Loucy (cell line): ENCODE measurements at regions not wholly inside any gene's neighbourhood (a gene's known extent, or its start where the extent isn't known, plus 50 kb on each side); places are given as distances from the start of the nearest gene placed in this dataset.

ENCODE experiments used
- H2AFZ ChIP-seq: fragments of 200-600 bp; sonication (generic); 2 replicates; pipeline ENCODE4 v1.6.0; 2016; ENCODE audit warnings: antibody characterized with exemption, mild to moderate bottlenecking, low read length, moderate library complexity
- H3F3A ChIP-seq: fragments of 200-600 bp; 2 replicates; pipeline ENCODE4 v1.6.0; 2016; ENCODE audit warnings: antibody characterized with exemption, low read depth, mild to moderate bottlenecking
- H3K27me3 ChIP-seq: fragments of 200-600 bp; sonication (generic); 2 replicates; pipeline ENCODE4 v1.6.1; 2014; ENCODE audit warnings: low read length, mild to moderate bottlenecking; ENCODE audit not compliant: insufficient read depth, poor library complexity, severe bottlenecking
- H3K36me3 ChIP-seq: fragments of 200-600 bp; sonication (generic); 2 replicates; pipeline ENCODE4 v1.6.1; 2016; ENCODE audit warnings: low read length; ENCODE audit not compliant: insufficient read depth
- H3K4me1 ChIP-seq: fragments of 200-600 bp; sonication (generic); 2 replicates; pipeline ENCODE4 v1.5.1; 2014; ENCODE audit warnings: low read length, mild to moderate bottlenecking; ENCODE audit not compliant: insufficient read depth, poor library complexity, severe bottlenecking
- H3K4me2 ChIP-seq: fragments of 200-600 bp; sonication (generic); 2 replicates; pipeline ENCODE4 v1.6.0; 2014; ENCODE audit warnings: antibody characterized with exemption, low read length, low read depth, mild to moderate bottlenecking; ENCODE audit not compliant: poor library complexity, severe bottlenecking
- H3K4me3 ChIP-seq: fragments of 200-600 bp; sonication (generic); 2 replicates; pipeline ENCODE4 v1.5.1; 2014; ENCODE audit warnings: low read length, mild to moderate bottlenecking, mixed read lengths; ENCODE audit not compliant: poor library complexity, severe bottlenecking
- H3K79me2 ChIP-seq: fragments of 200-600 bp; sonication (generic); 2 replicates; pipeline ENCODE4 v1.6.1; 2014; ENCODE audit warnings: low read length; ENCODE audit not compliant: insufficient read depth
- H3K9ac ChIP-seq: fragments of 200-600 bp; sonication (generic); 2 replicates; pipeline ENCODE4 v1.6.0; 2014; ENCODE audit warnings: mild to moderate bottlenecking, low read depth, low read length, moderate library complexity; ENCODE audit not compliant: poor library complexity, severe bottlenecking
- H3K9me2 ChIP-seq: fragments of 200-600 bp; sonication (generic); replicated peaks from 2 replicates; pipeline ENCODE4 v1.6.1; 2016; ENCODE audit warnings: low read depth, low read length, mixed read lengths
- H3K9me3 ChIP-seq: fragments of 200-600 bp; sonication (generic); 2 replicates; pipeline ENCODE4 v1.6.1; 2014; ENCODE audit warnings: mild to moderate bottlenecking, antibody characterized with exemption, low read length, low read depth; ENCODE audit not compliant: insufficient read depth
- H4K20me1 ChIP-seq: fragments of 200-600 bp; sonication (generic); 2 replicates; pipeline ENCODE4 v1.6.0; 2014; ENCODE audit warnings: antibody characterized with exemption, low read length, mild to moderate bottlenecking; ENCODE audit not compliant: insufficient read depth, poor library complexity, severe bottlenecking
- EZH2phosphoT487 ChIP-seq: fragments of 200-600 bp; IDR thresholded peaks from 2 replicates; pipeline ENCODE4 v1.6.1; 2018; ENCODE audit warnings: antibody characterized with exemption, mild to moderate bottlenecking, moderate library complexity, borderline replicate concordance
- TF ChIP-seq, protein P1 (sequence below): fragments of 200-600 bp; sonication (generic); conservative IDR thresholded peaks from 2 replicates; pipeline ENCODE4 v1.5.1; 2014; ENCODE audit warnings: mild to moderate bottlenecking, antibody characterized with exemption, low read length

GRCh38 chr3:165507060-165507459 is 310.9 kb upstream of the SLITRK3 start:
- Histone ChIP-seq H3K9me2 (no peaks in the 10 kb centered on the region), H3K27me3 (no peaks in the 10 kb centered on the region), H3K9me3 (no peaks in the 10 kb centered on the region), H3K36me3 (no peaks in the 10 kb centered on the region), H3K4me3 (no peak overlapping the region), H3K9ac (no peak overlapping the region), H4K20me1 (no peaks in the 10 kb centered on the region), H3K4me1 (no peaks in the 10 kb centered on the region), H3K79me2 (no peaks in the 10 kb centered on the region), H3K4me2 (no peak overlapping the region), H3F3A (no peaks in the 10 kb centered on the region), H2AFZ (no peak overlapping the region)
- no peak for TF ChIP-seq EZH2phosphoT487
- TF ChIP-seq, protein P1, sequence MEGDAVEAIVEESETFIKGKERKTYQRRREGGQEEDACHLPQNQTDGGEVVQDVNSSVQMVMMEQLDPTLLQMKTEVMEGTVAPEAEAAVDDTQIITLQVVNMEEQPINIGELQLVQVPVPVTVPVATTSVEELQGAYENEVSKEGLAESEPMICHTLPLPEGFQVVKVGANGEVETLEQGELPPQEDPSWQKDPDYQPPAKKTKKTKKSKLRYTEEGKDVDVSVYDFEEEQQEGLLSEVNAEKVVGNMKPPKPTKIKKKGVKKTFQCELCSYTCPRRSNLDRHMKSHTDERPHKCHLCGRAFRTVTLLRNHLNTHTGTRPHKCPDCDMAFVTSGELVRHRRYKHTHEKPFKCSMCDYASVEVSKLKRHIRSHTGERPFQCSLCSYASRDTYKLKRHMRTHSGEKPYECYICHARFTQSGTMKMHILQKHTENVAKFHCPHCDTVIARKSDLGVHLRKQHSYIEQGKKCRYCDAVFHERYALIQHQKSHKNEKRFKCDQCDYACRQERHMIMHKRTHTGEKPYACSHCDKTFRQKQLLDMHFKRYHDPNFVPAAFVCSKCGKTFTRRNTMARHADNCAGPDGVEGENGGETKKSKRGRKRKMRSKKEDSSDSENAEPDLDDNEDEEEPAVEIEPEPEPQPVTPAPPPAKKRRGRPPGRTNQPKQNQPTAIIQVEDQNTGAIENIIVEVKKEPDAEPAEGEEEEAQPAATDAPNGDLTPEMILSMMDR, result no peak

DNA sequence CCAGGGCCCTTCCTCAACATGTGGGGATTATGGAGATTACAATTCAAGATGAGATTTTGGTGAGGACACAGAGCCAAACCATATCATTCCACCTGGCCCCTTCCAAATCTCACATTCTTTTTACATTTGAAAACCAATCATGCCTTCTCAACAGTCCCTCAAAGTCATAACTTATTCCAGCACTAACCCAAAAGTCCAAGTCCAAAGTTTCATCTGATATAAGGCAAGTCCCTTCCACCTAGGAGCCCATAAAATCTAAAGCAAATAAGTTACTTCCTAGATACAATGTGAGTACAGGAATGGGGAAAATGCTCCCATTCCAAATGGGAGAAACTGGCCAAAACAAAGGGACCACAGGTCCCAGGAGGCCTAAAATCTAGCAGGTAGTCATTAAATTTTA is 309.5 kb upstream of the SLITRK3 start:
- no peaks in the 10 kb centered on the region for H3K9me2 ChIP-seq
- no peaks in the 10 kb centered on the region for H4K20me1 ChIP-seq
- H3F3A ChIP-seq, result no peaks in the 10 kb centered on the region
- no peaks in the 10 kb centered on the region for H3K36me3 ChIP-seq
- no peaks in the 10 kb centered on the region for H3K27me3 ChIP-seq
- no peak overlapping the region for H2AFZ ChIP-seq
- H3K9ac ChIP-seq, result no peak overlapping the region
- no peaks in the 10 kb centered on the region for H3K9me3 ChIP-seq
- TF ChIP-seq, protein P1, result no peak
- TF ChIP-seq EZH2phosphoT487, result no peak
- H3K4me3 ChIP-seq, result no peak overlapping the region
- no peak overlapping the region for H3K4me2 ChIP-seq
- H3K4me1 ChIP-seq, result no peaks in the 10 kb centered on the region
- no peaks in the 10 kb centered on the region for H3K79me2 ChIP-seq

DNA sequence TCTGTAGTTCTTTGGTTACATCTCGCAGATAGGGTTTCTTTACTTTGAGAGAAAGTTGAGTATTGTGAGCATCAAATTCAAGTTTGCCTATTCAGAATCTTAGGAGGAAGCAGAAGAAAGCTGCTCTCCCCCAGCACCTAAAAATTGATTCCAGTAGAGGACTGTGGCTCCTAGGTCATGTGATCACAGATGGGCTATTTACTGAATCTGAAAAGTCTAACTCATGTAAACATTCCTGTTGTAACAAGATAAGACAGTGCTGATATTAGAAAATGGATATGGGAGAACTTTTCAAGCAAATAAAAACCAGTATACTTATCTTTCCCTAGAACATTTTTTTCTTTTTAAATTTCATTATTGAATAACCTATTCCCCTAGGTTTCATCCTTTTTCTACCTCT is 308.4 kb upstream of the SLITRK3 start:
- H3K4me3 ChIP-seq, result no peak overlapping the region
- H3K9me3 ChIP-seq, result no peaks in the 10 kb centered on the region
- H3K4me1 ChIP-seq, result no peaks in the 10 kb centered on the region
- H3K4me2 ChIP-seq, result no peak overlapping the region
- H3K27me3 ChIP-seq, result no peaks in the 10 kb centered on the region
- H2AFZ ChIP-seq, result no peak overlapping the region
- H4K20me1 ChIP-seq, result no peaks in the 10 kb centered on the region
- TF ChIP-seq, protein P1, result no peak
- TF ChIP-seq EZH2phosphoT487, result no peak
- no peaks in the 10 kb centered on the region for H3K9me2 ChIP-seq
- H3K79me2 ChIP-seq, result no peaks in the 10 kb centered on the region
- H3F3A ChIP-seq, result no peaks in the 10 kb centered on the region
- no peaks in the 10 kb centered on the region for H3K36me3 ChIP-seq
- no peak overlapping the region for H3K9ac ChIP-seq
